ENCODE measurements at regions not wholly inside any gene's neighbourhood (a gene's known extent, or its start where the extent isn't known, plus 50 kb on each side); places are given as distances from the start of the nearest gene placed in this dataset.

- Histone ChIP-seq H3K4me2 (ENCODE audit: insufficient read depth, low read length) (no peak overlapping the region), H3K9me3 (ENCODE audit: low read depth, low read length) (peaks cover 2% of the 10 kb centered on the region), H3K27me3 (ENCODE audit: insufficient read depth, low read length) (no peaks in the 10 kb centered on the region), H3K79me2 (ENCODE audit: insufficient read depth, low read length) (no peaks in the 10 kb centered on the region), H3K27ac (ENCODE audit: low read depth, low read length) (no peak overlapping the region), H4K20me1 (ENCODE audit: insufficient read depth, low read length) (no peaks in the 10 kb centered on the region), H3K4me3 (ENCODE audit: insufficient read depth, low read length) (no peak overlapping the region), H3K4me1 (ENCODE audit: insufficient read depth, low read length) (no peaks in the 10 kb centered on the region), H2AFZ (ENCODE audit: low read length) (no peak overlapping the region), H3K36me3 (ENCODE audit: insufficient read depth, low read length) (no peaks in the 10 kb centered on the region)
- no peak for DNase-seq (ENCODE audit: insufficient read length, low spot score, missing footprints)
- no peak for TF ChIP-seq CTCF (IDR thresholded peaks at IDR 0.05; ENCODE audit: extremely low read depth, low read depth, low read length)
Measured at GRCh38 chr16:61379311-61379710, 656.9 kb downstream of the CDH8 start.

- no peak for TF ChIP-seq CTCF (IDR thresholded peaks at IDR 0.05; ENCODE audit: extremely low read depth, low read depth, low read length)
- no peak overlapping the region for H3K4me3 ChIP-seq (ENCODE audit: insufficient read depth, low read length)
- H3K4me1 ChIP-seq (ENCODE audit: insufficient read depth, low read length), result no peaks in the 10 kb centered on the region
- H3K4me2 ChIP-seq (ENCODE audit: insufficient read depth, low read length), result no peak overlapping the region
- H3K27me3 ChIP-seq (ENCODE audit: insufficient read depth, low read length), result no peaks in the 10 kb centered on the region
- no peaks in the 10 kb centered on the region for H3K79me2 ChIP-seq (ENCODE audit: insufficient read depth, low read length)
- no peak overlapping the region for H2AFZ ChIP-seq (ENCODE audit: low read length)
- no peaks in the 10 kb centered on the region for H3K36me3 ChIP-seq (ENCODE audit: insufficient read depth, low read length)
- H4K20me1 ChIP-seq (ENCODE audit: insufficient read depth, low read length), result no peaks in the 10 kb centered on the region
- no peaks in the 10 kb centered on the region for H3K9me3 ChIP-seq (ENCODE audit: low read depth, low read length)
- no peak overlapping the region for H3K27ac ChIP-seq (ENCODE audit: low read depth, low read length)
- DNase-seq (ENCODE audit: insufficient read length, low spot score, missing footprints), result no peak
Measured at GRCh38 chr16:61374071-61374470, 662.2 kb downstream of the CDH8 start.

- Histone ChIP-seq H2AFZ (ENCODE audit: low read length) (no peak overlapping the region), H3K27me3 (ENCODE audit: insufficient read depth, low read length) (no peaks in the 10 kb centered on the region), H3K36me3 (ENCODE audit: insufficient read depth, low read length) (no peaks in the 10 kb centered on the region), H4K20me1 (ENCODE audit: insufficient read depth, low read length) (no peaks in the 10 kb centered on the region), H3K4me3 (ENCODE audit: insufficient read depth, low read length) (no peak overlapping the region), H3K27ac (ENCODE audit: low read depth, low read length) (no peak overlapping the region), H3K4me1 (ENCODE audit: insufficient read depth, low read length) (no peaks in the 10 kb centered on the region), H3K9me3 (ENCODE audit: low read depth, low read length) (no peaks in the 10 kb centered on the region), H3K4me2 (ENCODE audit: insufficient read depth, low read length) (no peak overlapping the region), H3K79me2 (ENCODE audit: insufficient read depth, low read length) (no peaks in the 10 kb centered on the region)
- no peak for DNase-seq (ENCODE audit: insufficient read length, low spot score, missing footprints)
- no peak for TF ChIP-seq CTCF (IDR thresholded peaks at IDR 0.05; ENCODE audit: extremely low read depth, low read depth, low read length)
Measured at GRCh38 chr16:61371881-61372280, 664.4 kb downstream of the CDH8 start.

- DNase-seq (ENCODE audit: insufficient read length, low spot score, missing footprints), result no peak
- no peak overlapping the region for H3K4me2 ChIP-seq (ENCODE audit: insufficient read depth, low read length)
- TF ChIP-seq CTCF (IDR thresholded peaks at IDR 0.05; ENCODE audit: extremely low read depth, low read depth, low read length), result no peak
- H2AFZ ChIP-seq (ENCODE audit: low read length), result no peak overlapping the region
- H3K4me3 ChIP-seq (ENCODE audit: insufficient read depth, low read length), result no peak overlapping the region
- no peaks in the 10 kb centered on the region for H3K36me3 ChIP-seq (ENCODE audit: insufficient read depth, low read length)
- H3K4me1 ChIP-seq (ENCODE audit: insufficient read depth, low read length), result no peaks in the 10 kb centered on the region
- no peaks in the 10 kb centered on the region for H4K20me1 ChIP-seq (ENCODE audit: insufficient read depth, low read length)
- H3K27me3 ChIP-seq (ENCODE audit: insufficient read depth, low read length), result no peaks in the 10 kb centered on the region
- H3K27ac ChIP-seq (ENCODE audit: low read depth, low read length), result no peak overlapping the region
- H3K9me3 ChIP-seq (ENCODE audit: low read depth, low read length), result no peaks in the 10 kb centered on the region
- no peaks in the 10 kb centered on the region for H3K79me2 ChIP-seq (ENCODE audit: insufficient read depth, low read length)
Measured at GRCh38 chr16:61371388-61371787, 664.9 kb downstream of the CDH8 start.
